Stimulated activated effector memory CD8-positive, alpha-beta T cell treated with anti-CD3 and anti-CD28 coated beads, Interleukin-12 subunit alpha, Interleukin-12 subunit beta, amount 100 ng/mL, for 72 hours (primary cell): ENCODE measurements at regions not wholly inside any gene's neighbourhood (a gene's known extent, or its start where the extent isn't known, plus 50 kb on each side); places are given as distances from the start of the nearest gene placed in this dataset.
"Not testable (repeated sequence)": the region's sequence is repeated elsewhere in the genome, so short reads cannot be mapped to it uniquely, and the experiment has no call there.

Source experiments
- ATAC-seq: fragments of 150-1000 bp; cut with Tn5 transposase; 2 replicates; pipeline ENCODE4 v1.10.0; 2021
- DNase-seq, 2 donors: peaks; one replicate each; pipeline ENCODE4 v3.0.0; 2021 to 2022; ENCODE audit warnings: low spot score in 2 of 2
- H3K27ac Mint-ChIP-seq: one replicate; pipeline ENCODE4 v1.8.0; 2022; ENCODE audit warnings: mild to moderate bottlenecking, mixed read lengths
- H3K36me3 Mint-ChIP-seq: one replicate; pipeline ENCODE4 v1.8.0; 2022; ENCODE audit warnings: mild to moderate bottlenecking, mixed read lengths
- H3K4me1 Mint-ChIP-seq: one replicate; pipeline ENCODE4 v1.8.0; 2022; ENCODE audit warnings: mixed read lengths
- H3K4me3 Mint-ChIP-seq: one replicate; pipeline ENCODE4 v1.8.0; 2022; ENCODE audit warnings: mild to moderate bottlenecking, mixed read lengths
- H3K9me3 Mint-ChIP-seq: one replicate; pipeline ENCODE4 v1.8.0; 2022; ENCODE audit warnings: mixed read lengths

- Mint-ChIP-seq H3K4me3 (no peak overlapping the region), H3K9me3 (peaks cover 13% of the 10 kb centered on the region), H3K4me1 (no peaks in the 10 kb centered on the region), H3K36me3 (no peaks in the 10 kb centered on the region), H3K27ac (no peak overlapping the region)
- DNase-seq (peak in 1 of 2 donors; percentile 29), ATAC-seq (no peak)
Measured at GRCh38 chr15:25171856-25172687, 217.3 kb downstream of the SNRPN start.

GRCh38 chr15:25172691-25173090 is 217.9 kb downstream of the SNRPN start:
- Mint-ChIP-seq H3K36me3 (no peaks in the 10 kb centered on the region), H3K9me3 (peaks cover 13% of the 10 kb centered on the region), H3K4me1 (no peaks in the 10 kb centered on the region), H3K4me3 (no peak overlapping the region), H3K27ac (no peak overlapping the region)
- no peak for DNase-seq
- no peak for ATAC-seq

- no peak for ATAC-seq
- H3K4me1 Mint-ChIP-seq: no peaks in the 10 kb centered on the region
- no peak for DNase-seq
- H3K9me3 Mint-ChIP-seq: peaks cover 13% of the 10 kb centered on the region
- H3K27ac Mint-ChIP-seq: no peak overlapping the region
- H3K4me3 Mint-ChIP-seq: no peak overlapping the region
- no peaks in the 10 kb centered on the region for H3K36me3 Mint-ChIP-seq
Measured at GRCh38 chr15:25173241-25174028, 218.6 kb downstream of the SNRPN start.

GRCh38 chr15:25174149-25174548 is 219.4 kb downstream of the SNRPN start:
- not testable (repeated sequence) for H3K36me3 Mint-ChIP-seq, ATAC-seq, H3K4me1 Mint-ChIP-seq, DNase-seq, H3K4me3 Mint-ChIP-seq, H3K27ac Mint-ChIP-seq
- peaks cover 13% of the 10 kb centered on the region for H3K9me3 Mint-ChIP-seq

- Mint-ChIP-seq H3K4me3 (no peak overlapping the region), H3K27ac (no peak overlapping the region), H3K9me3 (peaks cover 9% of the 10 kb centered on the region), H3K36me3 (no peaks in the 10 kb centered on the region), H3K4me1 (no peaks in the 10 kb centered on the region)
- ATAC-seq: no peak
- DNase-seq: no peak
Measured at GRCh38 chr15:25175033-25175788, 220.4 kb downstream of the SNRPN start.

- Mint-ChIP-seq H3K4me3 (no peak overlapping the region), H3K4me1 (no peaks in the 10 kb centered on the region), H3K27ac (no peak overlapping the region), H3K9me3 (peaks cover 11% of the 10 kb centered on the region), H3K36me3 (no peaks in the 10 kb centered on the region)
- DNase-seq (peak in 1 of 2 donors; percentile 20), ATAC-seq (no peak)
Measured at GRCh38 chr15:25175789-25176615, 221.2 kb downstream of the SNRPN start.

- DNase-seq (no peak), ATAC-seq (no peak)
- no peaks in the 10 kb centered on the region for H3K4me1 Mint-ChIP-seq
- no peaks in the 10 kb centered on the region for H3K36me3 Mint-ChIP-seq
- peaks cover 11% of the 10 kb centered on the region for H3K9me3 Mint-ChIP-seq
- no peak overlapping the region for H3K4me3 Mint-ChIP-seq
- no peak overlapping the region for H3K27ac Mint-ChIP-seq
Measured at GRCh38 chr15:25176616-25176923, 221.8 kb downstream of the SNRPN start.

GRCh38 chr15:25176991-25177954 is 222.5 kb downstream of the SNRPN start:
- H3K36me3 Mint-ChIP-seq: no peaks in the 10 kb centered on the region
- DNase-seq: peak in 1 of 2 donors; percentile 0
- no peaks in the 10 kb centered on the region for H3K4me1 Mint-ChIP-seq
- ATAC-seq: no peak
- H3K9me3 Mint-ChIP-seq: peaks cover 11% of the 10 kb centered on the region
- H3K27ac Mint-ChIP-seq: no peak overlapping the region
- H3K4me3 Mint-ChIP-seq: no peak overlapping the region

GRCh38 chr15:25177955-25178801 is 223.4 kb downstream of the SNRPN start:
- H3K4me3 Mint-ChIP-seq: no peak overlapping the region
- H3K9me3 Mint-ChIP-seq: peaks cover 11% of the 10 kb centered on the region
- no peak for ATAC-seq
- no peak overlapping the region for H3K27ac Mint-ChIP-seq
- H3K36me3 Mint-ChIP-seq: no peaks in the 10 kb centered on the region
- peak in 1 of 2 donors; percentile 30 for DNase-seq
- H3K4me1 Mint-ChIP-seq: no peaks in the 10 kb centered on the region

- ATAC-seq: no peak
- peaks cover 11% of the 10 kb centered on the region for H3K9me3 Mint-ChIP-seq
- H3K36me3 Mint-ChIP-seq: no peaks in the 10 kb centered on the region
- no peak overlapping the region for H3K4me3 Mint-ChIP-seq
- no peak overlapping the region for H3K27ac Mint-ChIP-seq
- DNase-seq: no peak
- H3K4me1 Mint-ChIP-seq: no peaks in the 10 kb centered on the region
Measured at GRCh38 chr15:25178835-25179672, 224.3 kb downstream of the SNRPN start.

- H3K4me3 Mint-ChIP-seq: no peak overlapping the region
- DNase-seq: no peak
- H3K27ac Mint-ChIP-seq: no peak overlapping the region
- no peaks in the 10 kb centered on the region for H3K36me3 Mint-ChIP-seq
- H3K9me3 Mint-ChIP-seq: peaks cover 5% of the 10 kb centered on the region
- H3K4me1 Mint-ChIP-seq: no peaks in the 10 kb centered on the region
- ATAC-seq: no peak
Measured at GRCh38 chr15:25179673-25180511, 225.1 kb downstream of the SNRPN start.
